B cell (primary cell): ENCODE measurements at regions not wholly inside any gene's neighbourhood (a gene's known extent, or its start where the extent isn't known, plus 50 kb on each side); places are given as distances from the start of the nearest gene placed in this dataset.
A peak's percentile ranks its signal among the peaks of the same experiment; 100 is the strongest.

Experiments
- ATAC-seq: fragments of 200-7000 bp; cut with Tn5 transposase; one replicate; pipeline ENCODE4 v1.10.0; 2021; ENCODE audit warnings: low read depth, mild to moderate bottlenecking, moderate number of reproducible peaks, moderate library complexity
- CTCF ChIA-PET: fragments of 350-600 bp; sonication (Branson Sonifier 250); formaldehyde crosslinking; loops from one replicate; lab custom pipeline; 2021; ENCODE audit warnings: antibody characterized with exemption, inconsistent platforms; lab: Charles Lee
- POLR2A ChIA-PET: fragments of 350-600 bp; sonication (Branson Sonifier 250); formaldehyde crosslinking; loops from one replicate; lab custom pipeline; 2021; ENCODE audit warnings: antibody characterized with exemption; lab: Charles Lee
- DNase-seq: peaks from one replicate; pipeline ENCODE4 v3.0.0; 2013
- H2AFZ ChIP-seq: 2 replicates; pipeline ENCODE4 v1.6.1; 2012; ENCODE audit warnings: mild to moderate bottlenecking, low read depth, low read length; ENCODE audit not compliant: insufficient read depth, poor library complexity, severe bottlenecking
- H3K27ac ChIP-seq, 2 donors: 1 replicate in 1 of 2; 2 replicates in 1 of 2; pipeline ENCODE4 v1.5.1; 2012 to 2013; ENCODE audit warnings: low read length in 2 of 2, mild to moderate bottlenecking in 2 of 2, moderate library complexity in 1 of 2
- H3K27me3 ChIP-seq, 4 experiments: fragments of 200-600 bp in 1 of 4; sonication (generic) in 1 of 4; replicated peaks in 1 of 4; 1 replicate in 2 of 4; 2 replicates in 2 of 4; pipeline versions ENCODE4 v1.6.1 to v1.7.0; 2013 to 2016; ENCODE audit warnings: low read length in 3 of 4, mild to moderate bottlenecking in 2 of 4, mixed read lengths in 1 of 4, moderate library complexity in 1 of 4; ENCODE audit not compliant: insufficient read depth in 4 of 4, control insufficient read depth in 3 of 4; ENCODE audit errors: control extremely low read depth in 1 of 4
- H3K36me3 ChIP-seq, 2 experiments: replicated peaks in 1 of 2; 1 replicate in 1 of 2; 2 replicates in 1 of 2; pipeline versions ENCODE4 v1.6.1 to v1.7.1; 2013; ENCODE audit warnings: low read length in 1 of 2; ENCODE audit not compliant: insufficient read depth in 2 of 2, control insufficient read depth in 1 of 2; ENCODE audit errors: control extremely low read depth in 1 of 2, extremely low read depth in 1 of 2
- H3K4me1 ChIP-seq, 2 donors: fragments of 200-600 bp in 1 of 2; sonication (generic) in 1 of 2; 1 replicate in 1 of 2; 2 replicates in 1 of 2; pipeline versions ENCODE4 v1.5.1 to v1.6.1; 2013 to 2017; ENCODE audit warnings: low read length in 2 of 2; ENCODE audit not compliant: control insufficient read depth in 2 of 2, insufficient read depth in 2 of 2
- H3K4me2 ChIP-seq: replicated peaks from 2 replicates; pipeline ENCODE3; 2012; ENCODE audit warnings: mild to moderate bottlenecking, low read depth, low read length; ENCODE audit not compliant: poor library complexity, severe bottlenecking
- H3K4me3 ChIP-seq, 5 experiments: fragments of 200-600 bp in 1 of 5; sonication (generic) in 1 of 5; 1 replicate in 3 of 5; 2 replicates in 2 of 5; pipeline versions ENCODE4 v1.5.1 to v1.7.0; 2011 to 2016; ENCODE audit warnings: low read length in 4 of 5, mild to moderate bottlenecking in 4 of 5, low read depth in 2 of 5, control low read depth in 1 of 5, moderate library complexity in 1 of 5; ENCODE audit not compliant: insufficient read depth in 1 of 5; ENCODE audit errors: control extremely low read depth in 1 of 5, extremely low read depth in 1 of 5
- H3K79me2 ChIP-seq: fragments of 200-600 bp; sonication (generic); one replicate; pipeline ENCODE4 v1.6.0; 2016; ENCODE audit warnings: low read length; ENCODE audit not compliant: control insufficient read depth, insufficient read depth
- H3K9ac ChIP-seq: fragments of 200-600 bp; sonication (generic); 2 replicates; pipeline ENCODE4 v1.6.1; 2017; ENCODE audit warnings: mild to moderate bottlenecking, low read length, moderate library complexity
- H3K9me3 ChIP-seq, 3 donors: one replicate each; pipeline versions ENCODE4 v1.6.1 to v1.7.1; 2013; ENCODE audit warnings: low read length in 2 of 3; ENCODE audit not compliant: control insufficient read depth in 2 of 3, insufficient read depth in 1 of 3; ENCODE audit errors: control extremely low read depth in 1 of 3
- H4K20me1 ChIP-seq: 2 replicates; pipeline ENCODE4 v1.6.0; 2012; ENCODE audit warnings: mild to moderate bottlenecking, low read length; ENCODE audit not compliant: insufficient read depth, control insufficient read depth, poor library complexity, severe bottlenecking
- H3K27ac Mint-ChIP-seq: one replicate; pipeline ENCODE4 v1.8.0; 2021; ENCODE audit warnings: mixed read lengths
- H3K27me3 Mint-ChIP-seq: one replicate; pipeline ENCODE4 v1.8.0; 2021; ENCODE audit warnings: mixed read lengths
- H3K4me1 Mint-ChIP-seq: one replicate; pipeline ENCODE4 v1.8.0; 2021; ENCODE audit warnings: mixed read lengths
- H3K4me3 Mint-ChIP-seq: one replicate; pipeline ENCODE4 v1.8.0; 2021; ENCODE audit warnings: mixed read lengths
- H3K9me3 Mint-ChIP-seq: one replicate; pipeline ENCODE4 v1.8.0; 2022; ENCODE audit warnings: mixed read lengths; ENCODE audit not compliant: insufficient read depth
- EZH2 ChIP-seq: IDR thresholded peaks from 2 replicates; pipeline ENCODE4 v1.6.1; 2012; ENCODE audit warnings: borderline replicate concordance, low read depth, mild to moderate bottlenecking, moderate library complexity, low read length; ENCODE audit not compliant: insufficient read depth, poor library complexity, severe bottlenecking
- WGBS: methylation state at CpG from one replicate; pipeline ENCODE4 v1.1.5; 2013; ENCODE audit warnings: missing lambda C conversion rate; ENCODE audit not compliant: insufficient coverage; 5-methylcytosine and 5-hydroxymethylcytosine counted together
- intact Hi-C: fragments of 100-400 bp; cut with micrococcal nuclease; formaldehyde crosslinking; loops from one replicate; pipeline ENCODE4 v1.10.0; 2022
- TF ChIP-seq, protein P1 (sequence below): fragments of 200-600 bp; IDR thresholded peaks from one replicate; pipeline ENCODE4 v1.8.0; 2022; ENCODE audit warnings: antibody characterized with exemption, mild to moderate bottlenecking

DNA sequence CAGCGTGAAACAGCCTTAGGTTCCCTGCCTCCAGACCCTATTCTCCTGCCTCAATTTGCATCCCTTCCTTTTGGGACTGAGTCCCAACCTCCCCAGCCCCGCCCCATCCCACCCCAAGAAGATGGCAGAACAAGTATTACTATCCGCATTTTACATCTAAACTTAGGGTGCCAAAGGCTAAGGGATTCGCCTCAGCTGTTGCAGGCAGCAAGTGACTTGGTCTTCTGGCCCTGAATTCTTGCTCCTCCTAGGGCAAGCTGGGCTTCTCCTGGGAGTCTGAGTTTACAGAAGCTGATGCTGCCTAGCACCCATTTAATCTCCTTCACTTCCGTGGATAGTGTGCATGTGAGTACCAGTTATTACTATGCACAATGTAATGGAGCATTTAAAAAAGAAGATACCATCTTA, 161.3 kb upstream of the NR5A2 start:
- no peak overlapping the region for H3K4me3 Mint-ChIP-seq
- Histone ChIP-seq H3K36me3 (no peaks in the 10 kb centered on the region), H3K9me3 (no peaks in the 10 kb centered on the region), H3K4me2 (no peak overlapping the region), H3K79me2 (no peaks in the 10 kb centered on the region), H3K4me1 (peaks cover 4 to 7% of the 10 kb centered on the region in 2 donors), H4K20me1 (no peaks in the 10 kb centered on the region), H3K27ac (no peak overlapping the region), H3K4me3 (no peak overlapping the region), H2AFZ (no peak overlapping the region), H3K9ac (no peak overlapping the region), H3K27me3 (peaks cover 0 to 5% (median 2%) of the 10 kb centered on the region in 4 experiments)
- H3K27me3 Mint-ChIP-seq: peaks cover 24% of the 10 kb centered on the region
- DNase-seq (no peak), ATAC-seq (no peak)
- ChIA-PET CTCF (interaction anchor here (1.1 kb wide), 1 partner anchor 10 kb away, joined by 3 read pairs; no protein-coding TSS in a partner anchor), POLR2A (no interaction called here)
- H3K9me3 Mint-ChIP-seq: no peaks in the 10 kb centered on the region
- no peak overlapping the region for H3K27ac Mint-ChIP-seq
- whole genome bisulfite sequencing: 85% methylated on average over 4 of the region's 5 CpGs
- peaks cover 8% of the 10 kb centered on the region for H3K4me1 Mint-ChIP-seq
- intact Hi-C loops: no loop called here
- TF ChIP-seq, protein P1, sequence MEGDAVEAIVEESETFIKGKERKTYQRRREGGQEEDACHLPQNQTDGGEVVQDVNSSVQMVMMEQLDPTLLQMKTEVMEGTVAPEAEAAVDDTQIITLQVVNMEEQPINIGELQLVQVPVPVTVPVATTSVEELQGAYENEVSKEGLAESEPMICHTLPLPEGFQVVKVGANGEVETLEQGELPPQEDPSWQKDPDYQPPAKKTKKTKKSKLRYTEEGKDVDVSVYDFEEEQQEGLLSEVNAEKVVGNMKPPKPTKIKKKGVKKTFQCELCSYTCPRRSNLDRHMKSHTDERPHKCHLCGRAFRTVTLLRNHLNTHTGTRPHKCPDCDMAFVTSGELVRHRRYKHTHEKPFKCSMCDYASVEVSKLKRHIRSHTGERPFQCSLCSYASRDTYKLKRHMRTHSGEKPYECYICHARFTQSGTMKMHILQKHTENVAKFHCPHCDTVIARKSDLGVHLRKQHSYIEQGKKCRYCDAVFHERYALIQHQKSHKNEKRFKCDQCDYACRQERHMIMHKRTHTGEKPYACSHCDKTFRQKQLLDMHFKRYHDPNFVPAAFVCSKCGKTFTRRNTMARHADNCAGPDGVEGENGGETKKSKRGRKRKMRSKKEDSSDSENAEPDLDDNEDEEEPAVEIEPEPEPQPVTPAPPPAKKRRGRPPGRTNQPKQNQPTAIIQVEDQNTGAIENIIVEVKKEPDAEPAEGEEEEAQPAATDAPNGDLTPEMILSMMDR: no peak
- no peak for TF ChIP-seq EZH2

DNA sequence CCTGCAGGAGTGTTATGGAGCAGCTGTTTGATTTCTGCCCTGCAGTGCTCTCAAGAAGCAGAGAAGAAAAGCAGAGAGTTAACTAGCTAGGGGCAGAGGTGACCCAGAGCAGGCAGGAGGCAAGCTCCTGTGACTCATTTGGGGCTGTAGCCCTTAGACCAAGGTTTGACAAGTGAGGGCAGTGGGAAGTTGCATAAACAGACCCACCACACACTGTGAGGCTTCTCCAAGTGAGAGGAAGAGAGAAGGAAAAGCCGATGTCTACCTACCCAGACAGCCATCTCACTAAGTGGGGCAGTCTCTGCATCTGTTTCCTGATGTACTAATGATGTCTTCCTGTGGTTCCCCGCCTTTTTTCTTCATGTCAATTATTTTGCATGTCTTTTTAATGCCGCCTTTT, 159.9 kb upstream of the NR5A2 start:
- Histone ChIP-seq H3K27me3 (peaks cover 0 to 5% (median 0%) of the 10 kb centered on the region in 4 experiments), H3K9ac (no peak overlapping the region), H3K27ac (no peak overlapping the region), H3K9me3 (no peaks in the 10 kb centered on the region), H3K4me2 (peak overlapping the region; percentile 42), H4K20me1 (no peaks in the 10 kb centered on the region), H3K79me2 (no peaks in the 10 kb centered on the region), H3K36me3 (no peaks in the 10 kb centered on the region), H3K4me1 (peaks cover 4 to 7% of the 10 kb centered on the region in 2 donors), H2AFZ (peak overlapping the region; percentile 65), H3K4me3 (no peak overlapping the region)
- intact Hi-C loops: no loop called here
- ATAC-seq (no peak), DNase-seq (no peak)
- H3K4me3 Mint-ChIP-seq: no peak overlapping the region
- H3K4me1 Mint-ChIP-seq: peaks cover 7% of the 10 kb centered on the region
- WGBS: no CpG with 5 or more reads among the region's 3 CpGs
- CTCF ChIA-PET: interaction anchor here (0.6 kb wide), 1 partner anchor 434 kb away, joined by 4 read pairs; no protein-coding TSS in a partner anchor
- TF ChIP-seq, protein P1: no peak
- TF ChIP-seq EZH2: no peak
- H3K27me3 Mint-ChIP-seq: peaks cover 22% of the 10 kb centered on the region
- POLR2A ChIA-PET: no interaction called here
- no peak overlapping the region for H3K27ac Mint-ChIP-seq
- no peaks in the 10 kb centered on the region for H3K9me3 Mint-ChIP-seq
